ENCODE measurements at regions not wholly inside any gene's neighbourhood (a gene's known extent, or its start where the extent isn't known, plus 50 kb on each side); places are given as distances from the start of the nearest gene placed in this dataset.

DNA sequence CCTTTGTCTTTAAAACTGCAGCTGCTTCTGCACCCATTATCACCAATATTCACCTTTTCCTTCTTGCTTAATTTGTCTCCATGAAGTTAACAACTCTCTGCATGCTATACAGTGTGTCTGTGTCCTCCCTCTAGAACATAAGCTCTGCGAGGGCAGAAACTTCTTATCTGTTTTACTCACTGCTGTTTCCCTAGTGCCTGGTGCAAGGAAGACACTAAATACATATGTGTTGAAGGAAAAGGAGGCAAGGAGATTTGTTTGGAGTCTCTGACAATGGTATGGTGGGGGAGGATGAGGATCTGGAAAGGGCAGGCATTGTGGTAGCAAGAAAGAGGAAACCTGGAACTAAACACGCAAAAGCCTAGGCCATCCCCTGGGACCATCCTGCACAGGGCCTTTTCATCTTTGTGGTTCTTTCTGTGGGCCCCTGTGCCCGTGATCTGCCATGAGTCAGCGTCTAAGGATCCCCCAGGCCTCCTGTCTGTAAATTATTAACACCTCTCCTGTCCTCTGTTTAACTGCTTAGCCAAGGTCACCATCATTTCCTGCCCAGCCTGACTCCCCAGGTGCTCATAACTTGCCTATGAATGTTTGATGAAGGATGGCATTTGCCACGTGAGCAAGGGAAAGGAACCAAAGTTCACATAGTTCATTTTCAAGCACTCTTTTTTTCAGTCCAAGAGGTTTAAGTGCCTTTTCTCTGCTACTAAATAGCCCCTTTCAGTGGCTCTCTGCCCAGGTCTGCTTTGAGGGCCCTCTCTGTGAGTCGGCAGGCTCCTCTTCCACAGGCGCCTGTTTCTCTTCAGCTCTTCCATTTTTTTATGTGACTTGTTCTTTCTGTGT lies 131.1 kb downstream of the RASSF10 start:
- TF ChIP-seq, protein P1, sequence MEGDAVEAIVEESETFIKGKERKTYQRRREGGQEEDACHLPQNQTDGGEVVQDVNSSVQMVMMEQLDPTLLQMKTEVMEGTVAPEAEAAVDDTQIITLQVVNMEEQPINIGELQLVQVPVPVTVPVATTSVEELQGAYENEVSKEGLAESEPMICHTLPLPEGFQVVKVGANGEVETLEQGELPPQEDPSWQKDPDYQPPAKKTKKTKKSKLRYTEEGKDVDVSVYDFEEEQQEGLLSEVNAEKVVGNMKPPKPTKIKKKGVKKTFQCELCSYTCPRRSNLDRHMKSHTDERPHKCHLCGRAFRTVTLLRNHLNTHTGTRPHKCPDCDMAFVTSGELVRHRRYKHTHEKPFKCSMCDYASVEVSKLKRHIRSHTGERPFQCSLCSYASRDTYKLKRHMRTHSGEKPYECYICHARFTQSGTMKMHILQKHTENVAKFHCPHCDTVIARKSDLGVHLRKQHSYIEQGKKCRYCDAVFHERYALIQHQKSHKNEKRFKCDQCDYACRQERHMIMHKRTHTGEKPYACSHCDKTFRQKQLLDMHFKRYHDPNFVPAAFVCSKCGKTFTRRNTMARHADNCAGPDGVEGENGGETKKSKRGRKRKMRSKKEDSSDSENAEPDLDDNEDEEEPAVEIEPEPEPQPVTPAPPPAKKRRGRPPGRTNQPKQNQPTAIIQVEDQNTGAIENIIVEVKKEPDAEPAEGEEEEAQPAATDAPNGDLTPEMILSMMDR (IDR thresholded peaks at IDR 0.05; ENCODE audit: unreplicated experiment in 3 of 3): no peak
- H3K27me3 Mint-ChIP-seq (ENCODE audit: low read depth): no peaks in the 10 kb centered on the region
- H3K4me1 Mint-ChIP-seq: peaks cover 29% of the 10 kb centered on the region
- H3K27ac Mint-ChIP-seq: peak overlapping the region; percentile 83 to 96 (median 85)
- H3K4me3 Mint-ChIP-seq: no peak overlapping the region
- H3K9me3 Mint-ChIP-seq: peaks cover 2% of the 10 kb centered on the region
- no peaks in the 10 kb centered on the region for H3K36me3 Mint-ChIP-seq (ENCODE audit: low read depth)

DNA sequence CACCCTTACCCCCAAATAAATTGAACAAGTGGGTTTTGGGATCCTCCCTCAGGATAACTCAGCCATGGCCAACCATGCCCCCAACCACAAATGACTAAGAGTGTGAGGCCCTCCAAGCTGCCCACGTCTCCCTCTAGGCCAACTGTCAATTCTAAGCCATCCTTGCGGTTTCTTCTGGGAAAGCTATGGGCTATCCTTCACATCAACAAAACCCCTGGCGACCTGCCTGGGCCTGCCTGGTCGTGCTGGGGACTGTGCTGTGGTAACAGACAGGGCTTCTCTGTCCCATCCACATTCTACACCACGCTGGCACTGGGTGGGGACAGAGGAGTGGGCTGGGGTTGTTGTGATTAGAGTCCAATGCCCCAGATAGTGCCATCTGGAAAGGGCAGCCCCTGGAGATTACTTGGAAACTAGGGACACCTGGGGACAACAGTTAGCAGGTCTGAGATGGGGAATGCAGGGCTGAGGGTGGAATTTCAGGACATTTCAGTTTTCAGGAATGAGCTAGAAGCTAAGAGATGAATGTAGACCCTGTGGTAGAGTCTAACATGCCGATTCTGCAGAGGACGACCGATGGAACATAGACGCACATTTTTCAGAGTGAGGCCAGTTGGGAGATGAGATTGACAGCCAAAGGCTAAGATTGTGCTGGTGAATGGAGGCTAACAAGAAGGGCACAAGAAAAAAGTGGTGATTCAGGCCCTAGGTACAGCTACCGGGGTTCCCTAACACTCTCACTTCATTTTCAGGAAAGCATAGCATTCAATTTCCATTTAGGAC lies 131.9 kb downstream of the RASSF10 start:
- Mint-ChIP-seq H3K4me1 (peaks cover 21% of the 10 kb centered on the region), H3K27ac (peak overlapping the region; percentile 83 to 96 (median 85)), H3K36me3 (ENCODE audit: low read depth) (no peaks in the 10 kb centered on the region), H3K9me3 (peaks cover 2% of the 10 kb centered on the region), H3K4me3 (no peak overlapping the region), H3K27me3 (ENCODE audit: low read depth) (no peaks in the 10 kb centered on the region)
- TF ChIP-seq, protein P1 (IDR thresholded peaks at IDR 0.05; ENCODE audit: unreplicated experiment in 3 of 3): no peak

DNA sequence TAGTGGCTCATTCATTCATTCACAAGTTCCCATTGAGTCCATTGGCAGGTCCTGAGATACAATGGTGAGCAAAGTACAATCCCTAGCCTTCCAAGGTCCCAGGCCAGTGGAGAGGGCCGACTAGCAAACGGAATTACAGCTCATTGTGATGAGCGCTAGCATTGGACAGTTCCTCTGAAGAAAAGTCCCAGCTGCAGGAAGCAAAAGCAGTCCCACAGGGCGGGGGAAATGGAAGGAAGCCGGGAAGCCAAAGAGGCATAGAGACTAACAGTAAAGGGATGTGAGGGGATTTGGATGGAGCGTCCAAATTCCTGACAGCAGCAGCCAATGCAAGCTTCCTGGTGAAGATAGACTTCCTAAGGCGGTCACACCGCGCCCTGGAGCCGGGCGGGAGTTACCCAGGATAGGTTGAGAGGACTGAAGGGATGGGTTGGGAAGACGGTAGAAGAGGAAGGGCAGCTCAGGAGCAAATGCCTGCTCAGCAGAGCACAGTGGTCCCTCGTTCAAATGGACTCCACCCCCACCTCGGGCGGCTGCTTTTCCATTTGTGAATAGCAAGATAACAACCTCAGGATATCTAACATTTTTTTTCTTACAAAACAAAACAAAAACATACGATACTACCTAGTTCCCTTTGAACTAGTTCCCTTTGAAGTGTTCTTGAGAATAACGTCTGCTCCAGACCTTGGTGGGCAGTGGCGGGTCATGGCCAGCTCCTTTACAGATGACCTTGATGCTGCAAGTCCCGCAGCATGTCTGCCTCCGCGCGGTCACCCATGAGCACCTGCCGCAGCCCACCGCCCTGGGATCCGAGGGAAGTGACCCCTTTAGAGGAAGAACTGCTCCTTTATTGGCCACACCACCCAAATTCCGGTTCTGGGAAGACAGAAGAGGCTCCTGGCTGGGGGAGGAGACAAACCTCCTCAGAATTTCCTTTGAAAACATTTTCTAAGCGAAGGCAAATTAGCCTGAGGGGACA lies 132.9 kb downstream of the RASSF10 start:
- H3K4me3 Mint-ChIP-seq: no peak overlapping the region
- peaks cover 15% of the 10 kb centered on the region for H3K4me1 Mint-ChIP-seq
- no peaks in the 10 kb centered on the region for H3K36me3 Mint-ChIP-seq (ENCODE audit: low read depth)
- no peaks in the 10 kb centered on the region for H3K27me3 Mint-ChIP-seq (ENCODE audit: low read depth)
- TF ChIP-seq, protein P1 (IDR thresholded peaks at IDR 0.05; ENCODE audit: unreplicated experiment in 3 of 3): no peak
- H3K9me3 Mint-ChIP-seq: peaks cover 2% of the 10 kb centered on the region
- peak overlapping the region; percentile 83 to 96 (median 85) for H3K27ac Mint-ChIP-seq

DNA sequence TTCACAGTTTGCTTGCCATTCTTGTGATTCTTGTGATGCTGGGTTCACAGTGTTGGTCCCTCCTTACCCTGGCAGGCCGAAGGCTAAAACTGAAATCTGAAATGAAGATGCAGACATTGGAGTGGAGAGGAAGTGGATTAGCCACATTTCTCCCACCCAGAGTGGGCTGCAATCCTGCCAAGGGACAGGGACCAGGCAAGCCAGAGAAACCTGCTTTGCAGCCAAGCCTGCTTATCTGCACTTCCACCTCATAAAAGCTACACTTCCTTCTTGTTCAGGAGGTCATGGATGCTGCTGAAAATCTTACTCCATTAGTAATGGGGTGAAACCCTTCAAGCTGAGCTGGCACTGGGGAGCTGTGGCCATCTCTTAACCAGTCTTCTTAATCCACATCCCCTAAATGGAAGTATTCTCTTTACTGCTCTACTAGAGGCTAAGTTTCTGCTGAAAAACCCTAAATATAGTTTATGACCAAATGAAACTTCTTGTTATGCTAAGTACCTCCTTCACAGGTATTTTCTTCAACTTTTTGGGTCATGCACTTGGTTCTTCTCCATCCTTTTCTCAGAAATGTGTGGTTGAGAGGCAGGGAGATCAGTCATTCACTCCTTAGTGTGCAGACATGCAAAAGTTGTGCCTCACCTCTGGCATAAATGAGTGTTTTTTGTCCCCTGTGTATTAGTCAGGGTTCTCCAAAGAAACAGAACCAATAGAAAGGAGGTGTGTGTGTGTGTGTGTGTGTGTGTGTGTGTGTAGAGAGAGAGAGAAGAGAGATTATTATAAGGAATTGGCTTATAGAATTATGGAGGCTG lies 133.9 kb upstream of the BMAL1 start:
- Mint-ChIP-seq H3K36me3 (ENCODE audit: low read depth) (no peaks in the 10 kb centered on the region), H3K27me3 (ENCODE audit: low read depth) (peaks cover under 1% of the 10 kb centered on the region), H3K9me3 (peaks cover 2% of the 10 kb centered on the region), H3K4me1 (peaks cover 15% of the 10 kb centered on the region), H3K27ac (peak overlapping the region; percentile 15 to 58 (median 18)), H3K4me3 (no peak overlapping the region)
- TF ChIP-seq, protein P1 (IDR thresholded peaks at IDR 0.05; ENCODE audit: unreplicated experiment in 3 of 3): no peak

DNA sequence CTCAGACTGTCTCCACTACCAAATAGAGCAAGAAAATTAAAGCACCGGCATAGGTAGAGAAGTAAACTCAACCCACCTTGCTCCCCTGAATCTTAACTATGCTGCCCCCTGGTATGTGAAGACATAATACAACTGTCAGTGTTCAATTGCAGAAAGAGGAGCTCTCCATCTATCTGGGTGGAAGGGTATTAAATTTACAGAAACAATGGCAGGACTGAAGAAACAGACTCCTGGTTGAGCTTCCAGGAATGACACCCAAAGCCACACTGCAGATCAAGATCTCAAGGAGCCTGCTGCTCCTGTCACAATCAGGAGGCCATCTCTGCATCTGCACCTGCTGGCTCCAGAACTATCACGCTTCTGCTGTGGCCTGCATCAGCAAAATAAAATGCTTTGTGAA lies 132.1 kb upstream of the BMAL1 start:
- peaks cover 3% of the 10 kb centered on the region for H3K27me3 Mint-ChIP-seq (ENCODE audit: low read depth)
- TF ChIP-seq, protein P1 (IDR thresholded peaks at IDR 0.05; ENCODE audit: unreplicated experiment in 3 of 3): no peak
- H3K4me1 Mint-ChIP-seq: peaks cover 8% of the 10 kb centered on the region
- H3K27ac Mint-ChIP-seq: peak overlapping the region; percentile 15 to 77 (median 50)
- H3K4me3 Mint-ChIP-seq: no peak overlapping the region
- no peaks in the 10 kb centered on the region for H3K36me3 Mint-ChIP-seq (ENCODE audit: low read depth)
- peaks cover 2% of the 10 kb centered on the region for H3K9me3 Mint-ChIP-seq

All from nephron (organoid).